ENCODE measurements at regions not wholly inside any gene's neighbourhood (a gene's known extent, or its start where the extent isn't known, plus 50 kb on each side); places are given as distances from the start of the nearest gene placed in this dataset.

DNA sequence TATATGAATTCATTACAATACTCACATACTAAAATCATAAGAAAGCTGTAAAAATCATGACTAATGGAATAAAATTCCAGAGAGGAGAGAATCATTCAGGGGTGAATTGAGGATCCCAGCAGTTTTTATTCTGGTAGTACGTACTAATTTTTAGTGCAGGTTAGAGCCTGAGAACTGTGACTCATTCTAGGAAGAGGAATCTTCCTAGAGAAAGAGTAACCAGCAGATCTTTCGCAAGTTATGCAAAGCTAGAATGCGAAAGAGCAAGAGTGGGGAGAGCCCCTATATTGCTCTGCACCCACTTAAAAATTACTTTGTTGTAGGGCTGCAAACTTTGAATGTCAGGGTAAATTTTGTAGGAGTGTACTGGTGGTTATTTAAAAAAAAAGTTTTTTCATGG, 303.6 kb upstream of the ARPP21 start:
- no peak overlapping the region for H3K27ac ChIP-seq (ENCODE audit: low read length)
- ATAC-seq (no peak), DNase-seq (ENCODE audit: low read depth, low spot score) (no peak)
- CTCF ChIA-PET: no interaction called here
- POLR2A ChIA-PET: no interaction called here
- no peak overlapping the region for H3K4me3 ChIP-seq (ENCODE audit: low read depth in 2 of 2, low read length in 2 of 2)
- H3K36me3 ChIP-seq (ENCODE audit: control insufficient read depth, insufficient read depth, low read length): no peaks in the 10 kb centered on the region
- intact Hi-C loops (cut with micrococcal nuclease; ENCODE audit: unreplicated experiment): no loop called here
- in situ Hi-C loops (cut with HindIII; ENCODE audit: low pct_unique_long_range_greater_than_20kb, low sequenced_read_pairs): no loop called here
- H3K4me1 ChIP-seq (ENCODE audit: control insufficient read depth, insufficient read depth, low read length): no peaks in the 10 kb centered on the region
- H3K27me3 ChIP-seq (ENCODE audit: control insufficient read depth, insufficient read depth, low read length): no peaks in the 10 kb centered on the region
- no TSS peak for BruUV-seq (replicated peaks)
- TF ChIP-seq, protein P1, sequence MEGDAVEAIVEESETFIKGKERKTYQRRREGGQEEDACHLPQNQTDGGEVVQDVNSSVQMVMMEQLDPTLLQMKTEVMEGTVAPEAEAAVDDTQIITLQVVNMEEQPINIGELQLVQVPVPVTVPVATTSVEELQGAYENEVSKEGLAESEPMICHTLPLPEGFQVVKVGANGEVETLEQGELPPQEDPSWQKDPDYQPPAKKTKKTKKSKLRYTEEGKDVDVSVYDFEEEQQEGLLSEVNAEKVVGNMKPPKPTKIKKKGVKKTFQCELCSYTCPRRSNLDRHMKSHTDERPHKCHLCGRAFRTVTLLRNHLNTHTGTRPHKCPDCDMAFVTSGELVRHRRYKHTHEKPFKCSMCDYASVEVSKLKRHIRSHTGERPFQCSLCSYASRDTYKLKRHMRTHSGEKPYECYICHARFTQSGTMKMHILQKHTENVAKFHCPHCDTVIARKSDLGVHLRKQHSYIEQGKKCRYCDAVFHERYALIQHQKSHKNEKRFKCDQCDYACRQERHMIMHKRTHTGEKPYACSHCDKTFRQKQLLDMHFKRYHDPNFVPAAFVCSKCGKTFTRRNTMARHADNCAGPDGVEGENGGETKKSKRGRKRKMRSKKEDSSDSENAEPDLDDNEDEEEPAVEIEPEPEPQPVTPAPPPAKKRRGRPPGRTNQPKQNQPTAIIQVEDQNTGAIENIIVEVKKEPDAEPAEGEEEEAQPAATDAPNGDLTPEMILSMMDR (IDR thresholded peaks at IDR 0.05): no peak
- no peak for TF ChIP-seq REST (IDR thresholded peaks at IDR 0.05; ENCODE audit: insufficient read depth in 1 of 2, low read depth in 2 of 2, low read length in 1 of 2)
- TF ChIP-seq TCF7L2 (IDR thresholded peaks at IDR 0.05; ENCODE audit: low read depth, low read length): no peak
- no peak for TF ChIP-seq SIN3A (IDR thresholded peaks at IDR 0.05; ENCODE audit: borderline replicate concordance, insufficient read depth, low read depth, low read length)
- no peak for TF ChIP-seq POLR2AphosphoS5 (IDR thresholded peaks at IDR 0.05; ENCODE audit: low read depth, low read length)
- H3K9me3 ChIP-seq (ENCODE audit: control insufficient read depth, insufficient read depth, low read depth, low read length): no peaks in the 10 kb centered on the region

GRCh38 chr3:35336601-35337000, 302.7 kb upstream of the ARPP21 start:
- CTCF ChIA-PET: no interaction called here
- BruUV-seq (replicated peaks): no TSS peak
- Histone ChIP-seq H3K4me3 (ENCODE audit: low read depth in 2 of 2, low read length in 2 of 2) (no peak overlapping the region), H3K27ac (ENCODE audit: low read length) (no peak overlapping the region), H3K9me3 (ENCODE audit: control insufficient read depth, insufficient read depth, low read depth, low read length) (no peaks in the 10 kb centered on the region), H3K4me1 (ENCODE audit: control insufficient read depth, insufficient read depth, low read length) (no peaks in the 10 kb centered on the region), H3K36me3 (ENCODE audit: control insufficient read depth, insufficient read depth, low read length) (no peaks in the 10 kb centered on the region), H3K27me3 (ENCODE audit: control insufficient read depth, insufficient read depth, low read length) (no peaks in the 10 kb centered on the region)
- ATAC-seq (no peak), DNase-seq (ENCODE audit: low read depth, low spot score) (no peak)
- TF ChIP-seq POLR2AphosphoS5 (IDR thresholded peaks at IDR 0.05; ENCODE audit: low read depth, low read length) (no peak), SIN3A (IDR thresholded peaks at IDR 0.05; ENCODE audit: borderline replicate concordance, insufficient read depth, low read depth, low read length) (no peak), TCF7L2 (IDR thresholded peaks at IDR 0.05; ENCODE audit: low read depth, low read length) (no peak), REST (IDR thresholded peaks at IDR 0.05; ENCODE audit: insufficient read depth in 1 of 2, low read depth in 2 of 2, low read length in 1 of 2) (no peak)
- TF ChIP-seq, protein P1 (IDR thresholded peaks at IDR 0.05): no peak
- in situ Hi-C loops (cut with HindIII; ENCODE audit: low pct_unique_long_range_greater_than_20kb, low sequenced_read_pairs): no loop called here
- intact Hi-C loops (cut with micrococcal nuclease; ENCODE audit: unreplicated experiment): no loop called here
- POLR2A ChIA-PET: no interaction called here
